K562 (cell line): ENCODE measurements at regions not wholly inside any gene's neighbourhood (a gene's known extent, or its start where the extent isn't known, plus 50 kb on each side); places are given as distances from the start of the nearest gene placed in this dataset.

Source experiments
- ATAC-seq: fragments of 200-7000 bp; cut with Tn5 transposase; 3 replicates; pipeline ENCODE4 v1.9.1; 2020; ENCODE audit warnings: moderate library complexity
- BruUV-seq: library from RNA; stranded (reverse); fragments of 400-500 nt; replicated peaks from 2 replicates; lab custom pipeline; 2021; lab: Mats Ljungman, UMichigan
- CTCF ChIA-PET: fragments of 300-600 bp; formaldehyde crosslinking; extraction: SDS; loops from one replicate; lab custom pipeline; 2021; ENCODE audit warnings: low intra/inter-chr PET ratio; lab: Yijun Ruan, JAX
- POLR2A ChIA-PET: fragments of 300-600, 350-650 bp; sonication (Branson Sonifier 250); formaldehyde crosslinking; extraction: SDS; loops from one replicate; lab custom pipeline; 2021; ENCODE audit warnings: antibody characterized with exemption, inconsistent platforms; lab: Yijun Ruan, JAX
- DNase-seq, 4 experiments: peaks; one replicate each; pipeline versions ENCODE4 v3.0.0 to v3.0.0-alpha.2; 2011 to 2018; ENCODE audit warnings: low spot score in 3 of 4, mixed read lengths in 3 of 4; ENCODE audit errors: extremely low read depth in 1 of 4
- FAIRE-seq: peaks from 2 replicates; lab custom pipeline; 2011; peaks lifted over from hg19 to GRCh38; lab: Jason Lieb, UNC
- H2AFZ ChIP-seq: 2 replicates; pipeline ENCODE4 v1.6.0; 2011; ENCODE audit warnings: low read depth, low read length, control low read depth, inconsistent platforms
- H3K27ac ChIP-seq: fragments of 200-600 bp; 3 replicates; pipeline ENCODE4 v1.8.0; 2011; ENCODE audit warnings: low read depth, mild to moderate bottlenecking, control low read depth, inconsistent platforms, low read length, moderate library complexity, mixed read lengths; ENCODE audit errors: extremely low read depth
- H3K27me3 ChIP-seq, 2 experiments: fragments of 300-600 bp in 1 of 2; 2 replicates in 1 of 2; 3 replicates in 1 of 2; pipeline versions ENCODE4 v1.6.0 to v1.8.0; 2011; ENCODE audit warnings: inconsistent platforms in 2 of 2, low read length in 2 of 2, mild to moderate bottlenecking in 1 of 2, mixed read lengths in 1 of 2, moderate library complexity in 1 of 2; ENCODE audit not compliant: control insufficient read depth in 2 of 2, insufficient read depth in 2 of 2
- H3K36me3 ChIP-seq: fragments of 300-600 bp; 3 replicates; pipeline ENCODE4 v1.8.0; 2011; ENCODE audit warnings: mild to moderate bottlenecking, low read length, inconsistent platforms; ENCODE audit not compliant: control insufficient read depth, insufficient read depth
- H3K4me1 ChIP-seq, 2 experiments: fragments of 200-600 bp in 1 of 2; replicated peaks in 1 of 2; 2 replicates in 1 of 2; 3 replicates in 1 of 2; pipeline versions ENCODE4 v1.5.1 to v1.8.0; 2011; ENCODE audit warnings: inconsistent platforms in 2 of 2, low read length in 2 of 2, mild to moderate bottlenecking in 1 of 2, mixed read lengths in 1 of 2, moderate library complexity in 1 of 2; ENCODE audit not compliant: control insufficient read depth in 2 of 2, insufficient read depth in 2 of 2
- H3K4me2 ChIP-seq: 2 replicates; pipeline ENCODE4 v1.6.1; 2011; ENCODE audit warnings: low read length, control low read depth, inconsistent platforms, mixed read lengths; ENCODE audit not compliant: insufficient read depth
- H3K4me3 ChIP-seq: fragments of 200-600 bp; sonication (generic), shearing (Covaris generic); 2 replicates; pipeline ENCODE4 v1.5.1; 2016; ENCODE audit warnings: control low read depth, inconsistent platforms
- H3K79me2 ChIP-seq: fragments of 200-600 bp; 3 replicates; pipeline ENCODE4 v1.8.0; 2011; ENCODE audit warnings: low read length, inconsistent platforms; ENCODE audit not compliant: control insufficient read depth, insufficient read depth
- H3K9ac ChIP-seq, 2 experiments: 2 replicates each; pipeline versions ENCODE4 v1.6.0 to v1.6.1; 2011; ENCODE audit warnings: low read depth in 2 of 2, low read length in 2 of 2, control low read depth in 1 of 2, inconsistent platforms in 1 of 2, mild to moderate bottlenecking in 1 of 2, mixed read lengths in 1 of 2; ENCODE audit not compliant: insufficient read depth in 1 of 2
- H3K9me1 ChIP-seq: one replicate; pipeline ENCODE4 v1.6.0; 2011; ENCODE audit warnings: inconsistent platforms, mild to moderate bottlenecking, low read length, moderate library complexity; ENCODE audit not compliant: control insufficient read depth, insufficient read depth
- H3K9me3 ChIP-seq: replicated peaks from 2 replicates; pipeline ENCODE4 v1.5.1; 2011; ENCODE audit warnings: low read depth, low read length, inconsistent platforms; ENCODE audit not compliant: control insufficient read depth, insufficient read depth
- H4K20me1 ChIP-seq: replicated peaks from 2 replicates; pipeline ENCODE4 v1.6.1; 2011; ENCODE audit warnings: low read length, inconsistent platforms, mixed read lengths; ENCODE audit not compliant: control insufficient read depth, insufficient read depth
- FOXK2 ChIP-seq, 2 experiments: fragments of 450-650 bp; IDR thresholded peaks in 1 of 2; conservative IDR thresholded peaks in 1 of 2; 2 replicates each; pipeline ENCODE4 v1.6.1; 2016; ENCODE audit warnings: low read depth in 2 of 2, mild to moderate bottlenecking in 1 of 2
- GTF2F1 ChIP-seq: IDR thresholded peaks from 2 replicates; pipeline ENCODE4 v1.6.1; 2011; ENCODE audit warnings: low read depth, low read length, improper control_type of control experiment
- HCFC1 ChIP-seq: IDR thresholded peaks from 2 replicates; pipeline ENCODE4 v1.6.1; 2012; ENCODE audit warnings: low read depth, low read length, improper control_type of control experiment
- HNRNPUL1 ChIP-seq: fragments of 200-400 bp; formaldehyde crosslinking; IDR thresholded peaks from 2 replicates; pipeline ENCODE4 v1.6.1; 2017; ENCODE audit warnings: low read length
- KLF6 ChIP-seq: fragments of 250-450 bp; sonication (Bioruptor Pico); IDR thresholded peaks from 2 replicates; pipeline ENCODE4 v1.4.0; 2020; ENCODE audit warnings: mild to moderate bottlenecking, moderate library complexity, borderline replicate concordance
- LCOR ChIP-seq: sonication (generic); formaldehyde crosslinking; IDR thresholded peaks from 2 replicates; pipeline ENCODE4 v1.8.0; 2022; ENCODE audit warnings: mild to moderate bottlenecking, missing genetic modification reagents
- MAFK ChIP-seq: IDR thresholded peaks from 2 replicates; pipeline ENCODE4 v1.6.1; 2011; ENCODE audit warnings: low read length, improper control_type of control experiment
- PTRF ChIP-seq: fragments of 450-650 bp; IDR thresholded peaks from 2 replicates; pipeline ENCODE4 v1.6.1; 2016; ENCODE audit warnings: mild to moderate bottlenecking, missing genetic modification characterization, missing compliant biosample characterization
- PYGO2 ChIP-seq: fragments of 450-650 bp; IDR thresholded peaks from 2 replicates; pipeline ENCODE4 v1.6.1; 2016; ENCODE audit warnings: mild to moderate bottlenecking, missing genetic modification characterization, moderate library complexity, missing compliant biosample characterization
- SMAD4 ChIP-seq: fragments of 250-450 bp; sonication (Bioruptor Pico); conservative IDR thresholded peaks from 2 replicates; pipeline ENCODE4 v1.8.0; 2021; ENCODE audit warnings: inconsistent platforms, mild to moderate bottlenecking, moderate library complexity
- SP1 ChIP-seq: sonication (generic); formaldehyde crosslinking; IDR thresholded peaks from 2 replicates; pipeline ENCODE4 v1.8.1; 2022; ENCODE audit warnings: mild to moderate bottlenecking, missing genetic modification reagents
- WGBS: fragments of 100-300 bp; shearing (Covaris generic); methylation state at CpG from one replicate; pipeline ENCODE4 v1.1.6; 2016; ENCODE audit warnings: low coverage, mixed read lengths; ENCODE audit not compliant: insufficient coverage; ENCODE audit errors: missing lambda C conversion rate; 5-methylcytosine and 5-hydroxymethylcytosine counted together
- in situ Hi-C: fragments of 300-500 bp; cut with MboI; formaldehyde crosslinking; loops from 4 replicates; pipeline ENCODE4 v1.15.0; 2018; ENCODE audit warnings: inconsistent platforms, mixed read lengths
- intact Hi-C: fragments of 100-400 bp; cut with micrococcal nuclease; formaldehyde crosslinking; loops from 2 replicates; pipeline ENCODE4 v1.14.2; 2022
- TF ChIP-seq, protein P1 (sequence below): fragments of 250-450 bp; sonication (Bioruptor Pico); IDR thresholded peaks from 2 replicates; pipeline ENCODE4 v1.4.0; 2020; ENCODE audit warnings: mild to moderate bottlenecking, moderate library complexity

GRCh38 chr4:67082746-67083145, 462.6 kb downstream of the CENPC start (continued):
- TF ChIP-seq, protein P1, sequence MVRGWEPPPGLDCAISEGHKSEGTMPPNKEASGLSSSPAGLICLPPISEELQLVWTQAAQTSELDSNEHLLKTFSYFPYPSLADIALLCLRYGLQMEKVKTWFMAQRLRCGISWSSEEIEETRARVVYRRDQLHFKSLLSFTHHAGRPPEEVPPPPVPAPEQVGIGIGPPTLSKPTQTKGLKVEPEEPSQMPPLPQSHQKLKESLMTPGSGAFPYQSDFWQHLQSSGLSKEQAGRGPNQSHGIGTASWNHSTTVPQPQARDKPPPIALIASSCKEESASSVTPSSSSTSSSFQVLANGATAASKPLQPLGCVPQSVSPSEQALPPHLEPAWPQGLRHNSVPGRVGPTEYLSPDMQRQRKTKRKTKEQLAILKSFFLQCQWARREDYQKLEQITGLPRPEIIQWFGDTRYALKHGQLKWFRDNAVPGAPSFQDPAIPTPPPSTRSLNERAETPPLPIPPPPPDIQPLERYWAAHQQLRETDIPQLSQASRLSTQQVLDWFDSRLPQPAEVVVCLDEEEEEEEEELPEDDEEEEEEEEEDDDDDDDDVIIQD (CRISPR knock-in tag) = no peak

GRCh38 chr4:67080046-67080557, 465.2 kb downstream of the CENPC start:
- Histone ChIP-seq H4K20me1 (no peaks in the 10 kb centered on the region), H3K4me3 (no peak overlapping the region), H3K27ac (no peak overlapping the region), H2AFZ (no peak overlapping the region), H3K9me1 (no peaks in the 10 kb centered on the region), H3K4me1 (no peaks in the 10 kb centered on the region), H3K79me2 (no peaks in the 10 kb centered on the region), H3K4me2 (no peak overlapping the region), H3K36me3 (no peaks in the 10 kb centered on the region), H3K9me3 (no peaks in the 10 kb centered on the region), H3K27me3 (no peaks in the 10 kb centered on the region), H3K9ac (no peak overlapping the region)
- no TSS peak for BruUV-seq
- DNase-seq = no peak
- CTCF ChIA-PET = interaction anchor here (0.6 kb wide), 1 partner anchor 52 kb away, joined by 4 read pairs; no protein-coding TSS in a partner anchor
- TF ChIP-seq PTRF = no peak
- no peak for TF ChIP-seq KLF6 (CRISPR knock-in tag)
- TF ChIP-seq LCOR (CRISPR knock-in tag) = no peak
- TF ChIP-seq PYGO2 = no peak
- TF ChIP-seq GTF2F1 = no peak
- TF ChIP-seq HNRNPUL1 = no peak
- TF ChIP-seq SP1 (CRISPR knock-in tag) = no peak
- no peak for TF ChIP-seq HCFC1
- TF ChIP-seq FOXK2 (conservative IDR thresholded peaks at IDR 0.05 in 1 of 2, IDR thresholded peaks at IDR 0.05 in 1 of 2; ENCODE audit: low read depth in 2 of 2) = no peak
- no peak for TF ChIP-seq SMAD4
- no peak for TF ChIP-seq MAFK
- in situ Hi-C loops = no loop called here
- POLR2A ChIA-PET = no interaction called here
- no peak for ATAC-seq
- 0% methylated on average over 2 of the region's 2 CpGs for WGBS
- intact Hi-C loops = no loop called here
- no peak for FAIRE-seq
